ENCODE measurements at regions not wholly inside any gene's neighbourhood (a gene's known extent, or its start where the extent isn't known, plus 50 kb on each side); places are given as distances from the start of the nearest gene placed in this dataset.
"Not testable (repeated sequence)": the region's sequence is repeated elsewhere in the genome, so short reads cannot be mapped to it uniquely, and the experiment has no call there.

- DNase-seq (ENCODE audit: insufficient read length, low spot score) = no peak
- FAIRE-seq = no peak
Observed at GRCh38 chr13:62793850-62794249, 1378.2 kb upstream of the PCDH20 start.

- no peak for DNase-seq (ENCODE audit: insufficient read length, low spot score)
- no peak for FAIRE-seq
Observed at GRCh38 chr13:62781866-62782265, 1366.2 kb upstream of the PCDH20 start.

- DNase-seq (ENCODE audit: insufficient read length, low spot score) = no peak
Observed at GRCh38 chr13:62779161-62779560, 1363.5 kb upstream of the PCDH20 start.

GRCh38 chr13:62767473-62767872 is 1351.8 kb upstream of the PCDH20 start:
- DNase-seq (ENCODE audit: insufficient read length, low spot score) (no peak), FAIRE-seq (no peak)

More at GRCh38 chr13:62779161-62779560, 1363.5 kb upstream of the PCDH20 start:
- no peak for FAIRE-seq

GRCh38 chr13:62760724-62761123 is 1345.1 kb upstream of the PCDH20 start:
- FAIRE-seq = no peak
- no peak for DNase-seq (ENCODE audit: insufficient read length, low spot score)

GRCh38 chr13:62747629-62748028 is 1332.0 kb upstream of the PCDH20 start:
- DNase-seq (ENCODE audit: insufficient read length, low spot score) = no peak
- no peak for FAIRE-seq

GRCh38 chr13:62747152-62747551 is 1331.5 kb upstream of the PCDH20 start:
- no peak for DNase-seq (ENCODE audit: insufficient read length, low spot score)

GRCh38 chr13:62729746-62730145 is 1314.1 kb upstream of the PCDH20 start:
- FAIRE-seq = not testable (repeated sequence)

More at GRCh38 chr13:62747152-62747551, 1331.5 kb upstream of the PCDH20 start:
- no peak for FAIRE-seq

GRCh38 chr13:62721893-62722292 is 1306.2 kb upstream of the PCDH20 start:
- no peak for DNase-seq (ENCODE audit: insufficient read length, low spot score)
- FAIRE-seq = no peak

More at GRCh38 chr13:62729746-62730145, 1314.1 kb upstream of the PCDH20 start:
- not testable (repeated sequence) for DNase-seq (ENCODE audit: insufficient read length, low spot score)

GRCh38 chr13:62711948-62712347 is 1296.3 kb upstream of the PCDH20 start:
- not testable (repeated sequence) for FAIRE-seq; DNase-seq (ENCODE audit: insufficient read length, low spot score)

- DNase-seq (ENCODE audit: insufficient read length, low spot score) (no peak), FAIRE-seq (no peak)
Observed at GRCh38 chr13:62710787-62711186, 1295.1 kb upstream of the PCDH20 start.

- FAIRE-seq = no peak
- no peak for DNase-seq (ENCODE audit: insufficient read length, low spot score)
Observed at GRCh38 chr13:62706048-62706447, 1290.4 kb upstream of the PCDH20 start.

GRCh38 chr13:62704875-62705274 is 1289.2 kb upstream of the PCDH20 start:
- DNase-seq (ENCODE audit: insufficient read length, low spot score) = no peak
- no peak for FAIRE-seq

- FAIRE-seq (no peak), DNase-seq (ENCODE audit: insufficient read length, low spot score) (no peak)
Observed at GRCh38 chr13:62702502-62702901, 1286.9 kb upstream of the PCDH20 start.

GRCh38 chr13:62697701-62698100 is 1282.1 kb upstream of the PCDH20 start:
- DNase-seq (ENCODE audit: insufficient read length, low spot score) = no peak
- FAIRE-seq = no peak

GRCh38 chr13:62696490-62696889 is 1280.8 kb upstream of the PCDH20 start:
- no peak for DNase-seq (ENCODE audit: insufficient read length, low spot score)
- FAIRE-seq = no peak

- DNase-seq (ENCODE audit: insufficient read length, low spot score) (no peak), FAIRE-seq (no peak)
Observed at GRCh38 chr13:62687732-62688131, 1272.1 kb upstream of the PCDH20 start.

- DNase-seq (ENCODE audit: insufficient read length, low spot score) (no peak), FAIRE-seq (no peak)
Observed at GRCh38 chr13:62684359-62684758, 1268.7 kb upstream of the PCDH20 start.

GRCh38 chr13:62682788-62683187 is 1267.1 kb upstream of the PCDH20 start:
- FAIRE-seq (no peak), DNase-seq (ENCODE audit: insufficient read length, low spot score) (no peak)

- no peak for FAIRE-seq
- DNase-seq (ENCODE audit: insufficient read length, low spot score) = no peak
Observed at GRCh38 chr13:62678039-62678438, 1262.4 kb upstream of the PCDH20 start.

GRCh38 chr13:62663767-62664166 is 1248.1 kb upstream of the PCDH20 start:
- no peak for FAIRE-seq

GRCh38 chr13:62659365-62659764 is 1243.7 kb upstream of the PCDH20 start:
- no peak for FAIRE-seq

More at GRCh38 chr13:62663767-62664166, 1248.1 kb upstream of the PCDH20 start:
- DNase-seq (ENCODE audit: insufficient read length, low spot score) = no peak

GRCh38 chr13:62653371-62653770 is 1237.7 kb upstream of the PCDH20 start:
- no peak for DNase-seq (ENCODE audit: insufficient read length, low spot score)
- FAIRE-seq = no peak

More at GRCh38 chr13:62659365-62659764, 1243.7 kb upstream of the PCDH20 start:
- DNase-seq (ENCODE audit: insufficient read length, low spot score) = no peak
